GM19099 (cell line): ENCODE measurements at regions not wholly inside any gene's neighbourhood (a gene's known extent, or its start where the extent isn't known, plus 50 kb on each side); places are given as distances from the start of the nearest gene placed in this dataset.

Experiments used
- POLR2A ChIP-seq: IDR thresholded peaks from 3 replicates; pipeline ENCODE4 v1.6.1; 2011; ENCODE audit warnings: low read depth; ENCODE audit not compliant: insufficient read length; ENCODE audit errors: extremely low read depth

DNA sequence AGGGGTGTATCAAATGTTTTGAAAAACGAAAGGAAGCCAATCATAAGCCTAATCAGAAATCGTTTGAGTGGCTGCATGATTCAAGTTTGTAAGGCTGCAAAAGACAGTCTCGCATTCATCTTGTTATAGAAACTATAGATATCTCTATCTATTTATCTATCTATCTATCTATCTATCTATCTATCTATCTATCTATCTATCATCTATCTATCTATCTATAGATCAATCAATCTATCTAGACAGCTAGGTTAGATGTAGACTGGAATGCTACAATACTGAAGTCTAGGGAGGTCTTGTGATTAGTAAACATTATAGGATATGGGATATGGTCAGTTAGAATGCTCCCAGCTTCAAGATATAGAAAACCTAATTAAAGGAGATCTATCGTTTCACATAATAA is 52.2 kb upstream of the BTG1 start:
- TF ChIP-seq POLR2A, result no peak

DNA sequence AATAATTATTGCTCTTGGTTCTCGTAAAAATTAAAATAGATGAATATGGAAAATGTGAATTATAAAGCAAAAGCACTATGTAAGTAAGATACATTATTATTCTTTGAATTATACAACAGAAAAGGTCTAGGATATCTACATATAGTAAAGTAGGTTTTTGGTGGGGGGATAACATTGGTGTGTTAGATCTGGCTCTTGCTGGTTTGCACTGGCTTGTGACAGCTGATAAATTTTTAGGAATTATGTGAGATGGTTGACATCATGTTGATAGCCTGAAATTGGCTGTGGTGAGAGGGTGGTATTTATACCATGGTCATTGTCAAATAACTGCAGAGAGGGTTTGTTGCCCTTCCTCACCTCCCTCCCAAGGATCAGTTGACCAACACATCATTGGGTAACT is 50.7 kb upstream of the BTG1 start:
- no peak for TF ChIP-seq POLR2A
